ENCODE measurements at regions not wholly inside any gene's neighbourhood (a gene's known extent, or its start where the extent isn't known, plus 50 kb on each side); places are given as distances from the start of the nearest gene placed in this dataset.

DNA sequence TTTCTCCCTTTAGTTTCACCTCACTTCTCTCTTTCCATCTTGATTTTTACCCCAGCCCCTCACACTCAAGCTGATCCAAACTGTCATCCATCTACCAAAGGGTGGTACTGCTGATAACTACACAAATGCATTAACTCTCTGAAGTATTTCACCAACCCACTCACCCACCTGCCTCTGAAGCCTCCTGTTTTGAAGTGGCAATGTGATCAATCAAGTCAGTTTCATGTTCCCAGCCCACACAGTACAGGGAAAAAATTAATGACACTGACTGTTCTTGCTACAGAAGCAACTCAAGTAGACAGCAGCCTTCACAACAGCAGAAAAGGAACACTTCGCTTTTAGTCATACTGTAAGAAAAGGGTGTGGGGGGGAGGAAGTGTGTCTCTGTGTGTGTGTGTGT, 183.0 kb upstream of the NOCT start:
- no peak overlapping the region for H3K4me3 ChIP-seq (replicated peaks in 1 of 3; ENCODE audit: low read depth in 2 of 3, low read length in 3 of 3)
- H3K4me2 ChIP-seq (replicated peaks; ENCODE audit: extremely low read depth, low read length, poor library complexity, severe bottlenecking) = no peak overlapping the region
- TF ChIP-seq, protein P1, sequence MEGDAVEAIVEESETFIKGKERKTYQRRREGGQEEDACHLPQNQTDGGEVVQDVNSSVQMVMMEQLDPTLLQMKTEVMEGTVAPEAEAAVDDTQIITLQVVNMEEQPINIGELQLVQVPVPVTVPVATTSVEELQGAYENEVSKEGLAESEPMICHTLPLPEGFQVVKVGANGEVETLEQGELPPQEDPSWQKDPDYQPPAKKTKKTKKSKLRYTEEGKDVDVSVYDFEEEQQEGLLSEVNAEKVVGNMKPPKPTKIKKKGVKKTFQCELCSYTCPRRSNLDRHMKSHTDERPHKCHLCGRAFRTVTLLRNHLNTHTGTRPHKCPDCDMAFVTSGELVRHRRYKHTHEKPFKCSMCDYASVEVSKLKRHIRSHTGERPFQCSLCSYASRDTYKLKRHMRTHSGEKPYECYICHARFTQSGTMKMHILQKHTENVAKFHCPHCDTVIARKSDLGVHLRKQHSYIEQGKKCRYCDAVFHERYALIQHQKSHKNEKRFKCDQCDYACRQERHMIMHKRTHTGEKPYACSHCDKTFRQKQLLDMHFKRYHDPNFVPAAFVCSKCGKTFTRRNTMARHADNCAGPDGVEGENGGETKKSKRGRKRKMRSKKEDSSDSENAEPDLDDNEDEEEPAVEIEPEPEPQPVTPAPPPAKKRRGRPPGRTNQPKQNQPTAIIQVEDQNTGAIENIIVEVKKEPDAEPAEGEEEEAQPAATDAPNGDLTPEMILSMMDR (IDR thresholded peaks at IDR 0.05) = no peak
- no peaks in the 10 kb centered on the region for H4K20me1 ChIP-seq (ENCODE audit: insufficient read depth, low read length)
- H3K27me3 Mint-ChIP-seq (ENCODE audit: low read depth in 3 of 3) = peaks cover 0 to 6% (median 2%) of the 10 kb centered on the region in 3 donors
- H3K27ac ChIP-seq (ENCODE audit: low read depth in 1 of 2, low read length in 2 of 2) = no peak overlapping the region
- H3K4me3 Mint-ChIP-seq = no peak overlapping the region
- H3K36me3 Mint-ChIP-seq = no peaks in the 10 kb centered on the region
- no peaks in the 10 kb centered on the region for H3K9me3 ChIP-seq (replicated peaks in 1 of 2; ENCODE audit: control insufficient read depth in 1 of 2, insufficient read depth in 1 of 2, low read length in 2 of 2)
- H3K4me1 Mint-ChIP-seq = peaks cover 6% of the 10 kb centered on the region
- no peaks in the 10 kb centered on the region for H3K27me3 ChIP-seq (ENCODE audit: control insufficient read depth in 2 of 2, insufficient read depth in 2 of 2, low read length in 2 of 2)
- H3K9ac ChIP-seq (ENCODE audit: insufficient read depth, low read length, poor library complexity, severe bottlenecking) = no peak overlapping the region
- H3K36me3 ChIP-seq (replicated peaks in 1 of 2; ENCODE audit: control insufficient read depth in 1 of 2, insufficient read depth in 2 of 2, low read length in 2 of 2) = no peaks in the 10 kb centered on the region
- no peak overlapping the region for H2AFZ ChIP-seq (ENCODE audit: insufficient read depth, low read depth, low read length, poor library complexity, severe bottlenecking)
- DNase-seq = no peak
- intact Hi-C loops (cut with micrococcal nuclease) = no loop called here
- H3K27ac Mint-ChIP-seq = no peak overlapping the region
- no peaks in the 10 kb centered on the region for H3K79me2 ChIP-seq (ENCODE audit: insufficient read depth, low read length)
- peaks cover 0 to 2% (median 0%) of the 10 kb centered on the region in 7 donors for H3K9me3 Mint-ChIP-seq
- WGBS (ENCODE audit: insufficient coverage) = no CpG with 5 or more reads among the region's 1 CpG
- no peaks in the 10 kb centered on the region for H3K4me1 ChIP-seq (ENCODE audit: control insufficient read depth in 1 of 2, insufficient read depth in 2 of 2, low read length in 2 of 2)

DNA sequence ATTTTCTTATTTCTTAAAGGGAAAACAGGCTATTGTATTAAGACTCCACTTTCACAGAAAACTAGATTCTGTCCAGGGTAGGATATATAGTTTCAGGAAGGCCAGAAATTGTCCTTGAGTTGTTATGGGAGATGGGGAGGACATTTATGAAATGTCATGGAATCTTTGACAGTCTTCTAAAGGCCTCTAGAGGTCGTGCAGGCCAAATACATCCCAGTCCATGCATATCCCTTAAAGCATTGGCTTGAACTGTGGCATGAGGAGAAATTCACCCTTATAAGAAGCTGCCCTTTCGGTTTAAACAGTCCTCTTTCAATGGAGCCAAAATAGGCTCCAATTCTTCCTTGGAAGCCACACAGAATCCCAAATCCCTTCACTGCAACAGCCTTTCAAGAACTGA, 183.6 kb upstream of the NOCT start:
- H3K4me1 Mint-ChIP-seq = peaks cover 6% of the 10 kb centered on the region
- H3K27ac ChIP-seq (ENCODE audit: low read depth in 1 of 2, low read length in 2 of 2) = no peak overlapping the region
- 94% methylated on average over 2 of the region's 2 CpGs for WGBS (ENCODE audit: insufficient coverage)
- no peak overlapping the region for H3K4me3 Mint-ChIP-seq
- H3K27ac Mint-ChIP-seq = no peak overlapping the region
- intact Hi-C loops (cut with micrococcal nuclease) = no loop called here
- no peak overlapping the region for H3K4me3 ChIP-seq (replicated peaks in 1 of 3; ENCODE audit: low read depth in 2 of 3, low read length in 3 of 3)
- H3K36me3 Mint-ChIP-seq = no peaks in the 10 kb centered on the region
- H3K4me1 ChIP-seq (ENCODE audit: control insufficient read depth in 1 of 2, insufficient read depth in 2 of 2, low read length in 2 of 2) = no peaks in the 10 kb centered on the region
- H3K36me3 ChIP-seq (replicated peaks in 1 of 2; ENCODE audit: control insufficient read depth in 1 of 2, insufficient read depth in 2 of 2, low read length in 2 of 2) = no peaks in the 10 kb centered on the region
- peaks cover 0 to 2% (median 0%) of the 10 kb centered on the region in 7 donors for H3K9me3 Mint-ChIP-seq
- DNase-seq = no peak
- no peak overlapping the region for H3K9ac ChIP-seq (ENCODE audit: insufficient read depth, low read length, poor library complexity, severe bottlenecking)
- H3K9me3 ChIP-seq (replicated peaks in 1 of 2; ENCODE audit: control insufficient read depth in 1 of 2, insufficient read depth in 1 of 2, low read length in 2 of 2) = no peaks in the 10 kb centered on the region
- H3K27me3 Mint-ChIP-seq (ENCODE audit: low read depth in 3 of 3) = peaks cover 0 to 5% (median 2%) of the 10 kb centered on the region in 3 donors
- H3K4me2 ChIP-seq (replicated peaks; ENCODE audit: extremely low read depth, low read length, poor library complexity, severe bottlenecking) = no peak overlapping the region
- H3K27me3 ChIP-seq (ENCODE audit: control insufficient read depth in 2 of 2, insufficient read depth in 2 of 2, low read length in 2 of 2) = no peaks in the 10 kb centered on the region
- H3K79me2 ChIP-seq (ENCODE audit: insufficient read depth, low read length) = no peaks in the 10 kb centered on the region
- H4K20me1 ChIP-seq (ENCODE audit: insufficient read depth, low read length) = no peaks in the 10 kb centered on the region
- TF ChIP-seq, protein P1 (IDR thresholded peaks at IDR 0.05) = no peak
- no peak overlapping the region for H2AFZ ChIP-seq (ENCODE audit: insufficient read depth, low read depth, low read length, poor library complexity, severe bottlenecking)

Data from CD14-positive monocyte (primary cell).